Stimulated activated CD4-positive, alpha-beta T cell treated with anti-CD3 and anti-CD28 coated beads, Interleukin-12 subunit alpha, Interleukin-12 subunit beta, amount 100 ng/mL, for 4 hours (primary cell): ENCODE measurements at regions not wholly inside any gene's neighbourhood (a gene's known extent, or its start where the extent isn't known, plus 50 kb on each side); places are given as distances from the start of the nearest gene placed in this dataset.
"Not testable (repeated sequence)": the region's sequence is repeated elsewhere in the genome, so short reads cannot be mapped to it uniquely, and the experiment has no call there.

Experiments
- DNase-seq: peaks from one replicate; pipeline ENCODE4 v3.0.0-alpha.2; 2020

- not testable (repeated sequence) for DNase-seq
These were observed 754.3 kb upstream of the TPTE start for GRCh38 chr21:9766890-9767591.

GRCh38 chr21:9767592-9768375 is 753.6 kb upstream of the TPTE start:
- DNase-seq, result no peak

DNA sequence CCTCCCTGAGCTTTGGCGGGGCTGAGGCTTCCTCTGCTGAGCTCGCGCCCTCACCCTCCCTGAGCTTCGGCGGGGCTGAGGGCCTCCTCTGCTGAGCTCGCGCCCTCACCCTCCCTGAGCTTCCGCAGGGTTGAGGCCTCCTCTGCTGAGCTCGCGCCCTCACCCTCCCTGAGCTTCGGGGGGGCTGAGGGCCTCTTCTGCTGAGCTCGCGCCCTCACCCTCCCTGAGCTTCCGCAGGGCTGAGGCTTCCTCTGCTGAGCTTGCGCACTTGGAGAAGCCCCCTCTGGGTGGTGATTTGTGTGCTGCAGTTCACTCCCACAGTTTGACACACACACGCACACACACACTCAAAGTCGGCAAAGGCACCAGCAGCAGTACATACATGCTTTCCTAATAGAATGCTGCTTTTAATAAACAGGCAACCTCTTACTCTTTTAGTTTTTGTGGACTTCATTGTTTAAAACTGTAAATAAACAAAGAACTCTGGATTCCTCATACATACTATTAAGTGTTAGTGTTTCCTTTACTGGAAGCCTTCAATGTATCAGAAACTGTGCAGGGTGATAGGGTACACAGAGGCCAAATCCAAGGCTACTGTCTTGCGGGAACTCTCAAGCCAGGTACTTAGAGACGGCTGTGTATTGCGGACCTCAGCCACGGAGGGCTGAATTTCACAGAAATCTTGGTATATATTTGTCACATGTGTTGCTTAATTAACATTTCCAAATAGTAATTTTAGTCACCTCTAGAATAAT is 752.8 kb upstream of the TPTE start:
- DNase-seq, result not testable (repeated sequence)

DNA sequence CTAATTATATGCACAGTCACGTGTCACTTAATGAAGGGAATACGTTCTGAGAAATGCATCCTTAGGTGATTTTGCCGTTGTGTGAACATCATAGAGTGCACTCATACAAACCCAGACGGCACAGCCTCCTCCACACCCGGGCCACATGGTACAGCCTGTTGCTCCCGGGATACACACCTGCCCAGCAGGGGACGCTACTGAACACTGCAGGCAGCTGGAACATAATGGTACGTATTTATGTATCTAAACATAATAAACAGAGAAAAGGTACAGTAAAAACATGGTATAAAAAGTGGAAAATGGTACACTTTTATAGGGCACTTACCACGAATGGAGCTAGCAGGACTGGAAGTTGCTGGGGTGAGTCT is 752.3 kb upstream of the TPTE start:
- DNase-seq, result not testable (repeated sequence)

- not testable (repeated sequence) for DNase-seq
These were observed 751.4 kb upstream of the TPTE start for GRCh38 chr21:9769718-9770690.

DNA sequence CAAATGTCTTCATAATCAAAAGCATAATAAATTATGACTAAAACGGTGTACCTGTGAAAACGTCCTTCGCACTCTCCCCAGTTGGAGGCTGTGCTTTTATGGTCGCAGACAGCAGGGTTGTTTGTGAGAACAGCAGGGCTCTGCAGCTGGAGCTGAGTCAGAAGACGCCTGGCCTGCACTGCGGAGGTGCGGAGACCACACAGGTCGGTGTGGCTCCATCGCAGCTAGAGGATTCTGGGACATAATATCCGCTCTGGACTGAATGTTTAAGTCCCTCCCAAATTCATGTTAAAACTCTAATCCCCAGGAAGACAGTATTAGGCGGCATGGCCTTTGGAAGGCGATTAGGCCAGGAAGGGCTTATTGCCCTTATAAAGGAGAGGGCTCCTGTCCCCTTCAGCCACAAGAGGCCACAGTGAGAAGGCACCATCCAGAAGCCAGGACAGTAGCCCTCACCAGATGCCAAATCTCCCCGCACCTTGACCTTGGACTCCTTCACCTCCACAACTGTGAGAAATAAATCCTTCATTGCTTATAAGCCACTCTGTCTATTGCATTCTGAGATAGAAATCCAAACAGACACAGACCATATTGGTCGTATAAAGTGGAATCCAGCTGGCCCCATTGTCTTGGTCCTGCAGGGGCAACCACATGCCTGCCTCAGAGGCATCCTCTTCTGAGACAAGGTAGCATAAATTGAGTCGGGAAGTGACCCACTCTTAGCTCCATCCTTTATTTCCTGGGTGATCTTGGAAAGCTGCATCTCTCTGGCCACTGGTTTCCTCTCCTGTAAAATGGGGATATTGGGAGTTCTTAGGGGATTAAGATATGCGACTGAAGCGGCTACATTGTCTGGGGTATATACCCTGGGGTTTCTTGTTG is 749.7 kb upstream of the TPTE start:
- not testable (repeated sequence) for DNase-seq

GRCh38 chr21:9772348-9772672 is 749.1 kb upstream of the TPTE start:
- no peak for DNase-seq

GRCh38 chr21:9772877-9773420 is 748.4 kb upstream of the TPTE start:
- not testable (repeated sequence) for DNase-seq

DNA sequence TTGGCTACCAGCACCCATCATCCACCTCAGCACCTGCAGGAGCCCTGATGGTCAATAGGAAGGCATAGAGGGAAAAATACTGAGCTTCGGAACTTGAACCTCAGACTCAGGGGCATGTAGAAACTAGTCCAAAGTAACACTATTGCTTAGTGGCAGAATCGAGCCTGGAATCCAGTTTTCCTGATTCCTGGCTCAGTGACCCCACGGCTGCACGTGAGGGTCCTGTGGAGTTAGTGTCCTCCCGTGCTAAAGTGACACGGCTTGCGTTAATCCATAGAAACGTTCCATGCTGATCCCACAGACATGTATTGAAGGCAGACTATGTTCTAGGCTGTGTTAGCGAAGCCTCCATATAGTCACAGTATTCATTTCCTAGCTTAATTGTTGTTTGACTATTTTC is 747.0 kb upstream of the TPTE start:
- DNase-seq, result no peak

GRCh38 chr21:9774901-9775593 is 746.3 kb upstream of the TPTE start:
- not testable (repeated sequence) for DNase-seq

- not testable (repeated sequence) for DNase-seq
These were observed 745.5 kb upstream of the TPTE start for GRCh38 chr21:9775877-9776276.

DNA sequence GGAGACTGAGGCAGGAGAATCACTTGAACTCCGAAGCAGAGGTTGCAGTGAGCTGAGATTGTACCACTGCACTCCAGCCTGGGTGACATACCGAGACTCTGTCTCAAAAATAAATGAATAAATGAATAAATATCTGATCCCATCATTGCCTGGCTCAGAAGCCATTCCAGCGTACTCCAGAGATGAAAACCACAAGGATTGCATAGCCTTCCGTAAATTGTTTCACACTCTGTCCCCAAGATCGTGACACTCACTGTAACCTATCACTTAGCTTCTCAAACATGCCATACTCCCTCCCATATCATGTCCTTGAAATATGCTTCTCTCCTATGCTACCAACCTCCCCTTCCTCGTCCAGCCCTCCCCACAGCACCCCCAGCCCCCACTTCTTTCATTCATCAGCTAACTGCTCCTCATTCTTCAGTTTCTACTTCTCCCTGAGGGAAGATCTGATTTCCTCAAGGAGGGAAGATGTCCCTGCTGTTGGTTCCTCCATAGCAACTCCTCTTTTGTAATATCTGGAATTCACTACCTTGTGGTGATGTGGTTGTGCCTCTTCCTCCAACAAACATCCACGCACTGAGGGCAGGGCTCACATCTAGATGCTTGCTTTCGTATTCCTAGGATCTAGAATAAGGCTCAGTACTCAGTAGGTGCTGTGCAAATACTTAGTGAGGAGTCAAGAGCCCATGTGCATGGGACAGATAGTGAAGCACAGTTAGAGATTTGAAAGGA is 744.9 kb upstream of the TPTE start:
- not testable (repeated sequence) for DNase-seq

DNA sequence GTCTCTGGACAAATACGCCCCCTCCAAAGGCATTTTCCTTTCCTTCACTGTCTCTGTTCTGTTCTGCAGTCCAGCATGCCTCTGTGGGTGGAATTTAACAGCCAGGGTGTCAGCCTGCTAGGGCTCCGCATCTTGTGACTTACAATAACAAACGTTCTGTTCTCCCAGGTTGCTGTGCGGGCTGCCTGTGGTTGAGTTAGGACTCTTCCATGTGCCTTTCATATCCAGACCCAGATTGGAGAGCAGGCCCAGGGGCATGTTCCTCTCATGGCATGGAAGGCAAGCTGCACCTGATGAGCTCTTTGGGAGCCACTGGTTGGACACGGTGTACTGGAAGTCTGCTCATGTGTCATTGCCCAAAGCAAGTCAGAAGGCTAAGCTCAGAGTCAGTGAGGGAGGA is 742.8 kb upstream of the TPTE start:
- not testable (repeated sequence) for DNase-seq

DNA sequence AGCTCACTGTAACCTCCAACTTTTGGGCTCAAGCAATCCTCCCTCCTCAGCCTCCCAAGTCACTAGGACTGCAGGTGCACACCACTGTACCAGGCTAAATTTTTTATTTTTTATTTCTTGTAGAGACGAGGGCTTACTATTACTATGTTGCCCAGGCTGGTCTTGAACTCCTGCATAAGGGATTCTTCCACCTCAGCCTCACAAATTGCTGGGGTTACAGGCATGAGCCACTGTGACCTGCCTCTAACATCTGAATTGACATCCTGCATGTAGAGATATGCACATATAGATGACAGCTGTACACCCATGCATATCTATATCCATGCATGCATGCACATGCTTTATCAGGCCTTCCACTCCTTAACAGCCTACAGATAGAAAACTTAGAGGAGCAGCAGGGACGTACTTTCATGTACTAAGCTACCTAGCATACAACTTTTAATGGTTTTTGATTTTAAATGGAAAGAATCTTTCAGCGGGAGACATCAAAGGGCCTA is 740.9 kb upstream of the TPTE start:
- no peak for DNase-seq

DNA sequence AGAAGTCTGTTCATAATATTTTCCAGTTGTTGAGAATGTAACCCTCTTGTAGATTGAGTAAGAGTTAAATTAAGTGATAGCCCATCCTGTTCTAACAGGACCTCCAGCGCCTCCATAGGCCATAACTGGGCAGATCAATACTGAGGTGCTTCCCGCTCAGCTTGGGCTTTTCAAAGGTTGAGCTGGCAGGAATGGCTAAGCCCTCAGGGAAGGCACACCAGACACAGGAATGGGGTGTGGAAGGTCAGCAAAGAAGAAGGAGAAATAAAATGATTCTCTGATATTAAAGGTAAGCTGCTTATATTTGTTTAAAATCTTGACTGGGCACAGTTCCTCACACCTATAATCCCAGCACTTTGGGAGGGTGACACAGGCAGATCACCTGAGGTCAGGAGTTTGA is 737.8 kb upstream of the TPTE start:
- DNase-seq, result not testable (repeated sequence)

- DNase-seq, result not testable (repeated sequence)
These were observed 737.2 kb upstream of the TPTE start for GRCh38 chr21:9784201-9784600.

- DNase-seq, result not testable (repeated sequence)
These were observed 735.3 kb upstream of the TPTE start for GRCh38 chr21:9786092-9786491.

- not testable (repeated sequence) for DNase-seq
These were observed 733.1 kb upstream of the TPTE start for GRCh38 chr21:9788281-9788680.

DNA sequence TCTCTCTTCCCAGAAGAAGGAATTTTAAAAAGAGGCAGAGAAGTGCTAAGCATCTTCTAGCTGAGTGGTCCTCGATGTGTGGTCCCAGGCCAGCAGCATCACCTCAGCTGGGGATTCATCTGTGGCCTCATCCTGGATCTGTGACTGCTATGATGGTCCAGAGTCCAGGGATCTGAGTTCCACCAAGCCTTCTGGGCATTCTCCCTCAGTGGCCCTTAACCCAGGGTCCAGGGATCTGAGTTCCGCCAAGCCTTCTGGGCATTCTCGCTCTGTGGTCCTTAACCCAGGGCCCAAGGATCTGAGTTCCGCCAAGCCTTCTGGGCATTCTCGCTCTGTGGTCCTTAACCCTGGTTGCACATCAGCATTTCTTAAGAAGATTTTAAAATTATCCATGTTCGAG is 731.0 kb upstream of the TPTE start:
- DNase-seq, result not testable (repeated sequence)

GRCh38 chr21:9791453-9791852 is 729.9 kb upstream of the TPTE start:
- DNase-seq, result not testable (repeated sequence)
